GM12873 (cell line): ENCODE measurements at regions not wholly inside any gene's neighbourhood (a gene's known extent, or its start where the extent isn't known, plus 50 kb on each side); places are given as distances from the start of the nearest gene placed in this dataset.

Experiments used
- CTCF ChIP-seq: IDR thresholded peaks from 2 replicates; pipeline ENCODE4 v1.5.1; 2012; ENCODE audit warnings: low read depth, mild to moderate bottlenecking, moderate library complexity, low read length, control low read depth; ENCODE audit not compliant: insufficient read depth; ENCODE audit errors: missing control alignments

DNA sequence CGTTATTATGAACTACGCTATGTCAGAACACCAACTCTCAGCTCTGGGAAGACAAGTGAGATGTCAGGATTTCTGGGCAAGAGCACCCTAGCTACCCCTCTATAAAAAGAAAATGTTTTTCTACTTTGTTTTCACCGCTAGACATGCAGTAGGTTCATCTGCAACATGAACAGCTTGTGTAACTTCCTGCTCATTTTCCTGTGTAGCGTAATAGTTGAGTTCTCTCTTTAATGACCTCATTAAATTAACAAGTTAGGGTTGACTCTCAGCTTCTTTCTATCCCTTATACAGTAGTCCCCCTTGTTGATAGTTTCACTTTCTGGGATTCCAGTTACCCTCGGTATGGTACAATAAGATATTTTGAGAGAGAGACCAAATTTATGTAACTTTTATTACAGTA is 329.4 kb upstream of the ZNF32 start:
- no peak for TF ChIP-seq CTCF

GRCh38 chr10:43976292-43976691 is 327.6 kb upstream of the ZNF32 start:
- TF ChIP-seq CTCF, result no peak

DNA sequence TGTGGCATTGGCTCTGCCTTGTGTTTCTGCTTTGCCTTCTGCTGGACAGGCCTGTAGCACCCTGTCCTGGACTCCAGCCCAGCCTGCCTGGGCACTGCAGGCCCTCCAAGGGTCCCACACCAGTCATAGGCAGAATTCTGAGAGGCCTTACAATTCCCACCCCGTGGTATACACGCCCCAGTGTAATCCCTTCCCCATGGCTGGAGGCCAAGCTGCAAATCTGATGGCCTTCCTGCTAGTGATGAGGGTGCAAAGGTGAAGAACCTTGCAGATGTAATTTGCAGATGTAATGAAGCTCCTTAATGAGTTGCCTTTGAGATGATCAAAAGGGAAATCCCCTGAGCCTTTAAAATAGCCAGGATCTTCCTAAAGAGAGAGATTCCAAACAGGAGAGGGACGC is 325.1 kb upstream of the ZNF32 start:
- TF ChIP-seq CTCF, result no peak

- no peak for TF ChIP-seq CTCF
These were observed 324.4 kb upstream of the ZNF32 start for GRCh38 chr10:43972976-43973647.

DNA sequence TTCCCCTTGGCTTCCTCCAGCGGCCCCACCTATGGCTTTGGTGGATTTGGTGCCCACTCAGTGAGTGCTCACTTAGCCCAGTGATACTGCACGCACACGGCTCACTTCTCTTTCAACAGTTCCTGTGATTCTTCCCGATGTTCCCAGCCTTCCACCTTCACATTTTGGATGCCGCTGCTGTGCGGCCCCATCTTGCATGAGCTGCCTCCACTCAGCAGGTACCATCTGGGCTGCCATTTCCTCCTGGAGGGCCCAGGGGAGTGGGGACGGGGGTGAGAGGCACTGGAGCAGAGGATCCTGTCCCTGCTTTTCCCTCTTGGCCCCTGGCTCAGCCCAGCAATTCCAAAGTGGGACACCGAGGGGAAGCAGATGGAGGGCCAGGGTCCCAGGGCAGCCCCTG is 323.3 kb upstream of the ZNF32 start:
- no peak for TF ChIP-seq CTCF

- TF ChIP-seq CTCF, result no peak
These were observed 322.6 kb upstream of the ZNF32 start for GRCh38 chr10:43971306-43971705.

DNA sequence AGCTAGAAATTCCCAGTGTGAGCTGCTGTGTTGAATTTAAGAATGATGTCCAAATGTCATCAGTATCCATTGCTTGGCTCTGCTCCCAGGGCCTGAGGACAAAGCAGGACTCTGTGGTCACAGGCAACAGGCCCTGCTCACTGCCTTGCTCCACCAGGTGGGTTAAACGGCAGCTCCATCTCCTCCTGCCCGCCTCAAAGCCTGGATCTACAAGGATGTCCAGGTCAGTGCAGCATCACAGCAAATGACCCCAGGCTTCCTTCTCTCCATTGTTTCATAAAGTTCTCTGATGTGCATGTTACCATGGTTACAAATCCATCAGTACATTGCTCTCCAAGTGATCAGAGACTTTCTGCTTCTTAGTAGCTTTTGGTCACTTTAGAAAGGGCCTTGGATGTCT is 322.0 kb upstream of the ZNF32 start:
- no peak for TF ChIP-seq CTCF
